Activated T-helper 2 cell treated with anti-CD3 and anti-CD28 coated beads, Interferon-gamma antibody, Interleukin-2, Interleukin-4, amounts not matched to agents 10 μg/mL and 5 μg/mL and 100 μg/mL, durations not matched to agents 14 hours and 24 hours and 36 hours (primary cell): ENCODE measurements at regions not wholly inside any gene's neighbourhood (a gene's known extent, or its start where the extent isn't known, plus 50 kb on each side); places are given as distances from the start of the nearest gene placed in this dataset.
"Not testable (repeated sequence)": the region's sequence is repeated elsewhere in the genome, so short reads cannot be mapped to it uniquely, and the experiment has no call there.

ENCODE experiments used
- DNase-seq: peaks from one replicate; pipeline ENCODE4 v3.0.0; 2021; ENCODE audit warnings: low spot score
- H3K27ac Mint-ChIP-seq: one replicate; pipeline ENCODE4 v1.8.0; 2021; ENCODE audit warnings: mixed read lengths
- H3K27me3 Mint-ChIP-seq: one replicate; pipeline ENCODE4 v1.8.0; 2021; ENCODE audit warnings: low read depth, mixed read lengths
- H3K36me3 Mint-ChIP-seq: one replicate; pipeline ENCODE4 v1.8.0; 2021; ENCODE audit warnings: low read depth, mixed read lengths
- H3K4me1 Mint-ChIP-seq: one replicate; pipeline ENCODE4 v1.8.0; 2021; ENCODE audit warnings: low read depth, mixed read lengths
- H3K4me3 Mint-ChIP-seq: one replicate; pipeline ENCODE4 v1.8.0; 2021; ENCODE audit warnings: low read depth, mild to moderate bottlenecking, moderate library complexity, mixed read lengths
- H3K9me3 Mint-ChIP-seq: one replicate; pipeline ENCODE4 v1.8.0; 2021; ENCODE audit warnings: mixed read lengths
- intact Hi-C: fragments of 100-400 bp; cut with micrococcal nuclease; formaldehyde crosslinking; loops from one replicate; pipeline ENCODE4 v1.15.1; 2023

DNA sequence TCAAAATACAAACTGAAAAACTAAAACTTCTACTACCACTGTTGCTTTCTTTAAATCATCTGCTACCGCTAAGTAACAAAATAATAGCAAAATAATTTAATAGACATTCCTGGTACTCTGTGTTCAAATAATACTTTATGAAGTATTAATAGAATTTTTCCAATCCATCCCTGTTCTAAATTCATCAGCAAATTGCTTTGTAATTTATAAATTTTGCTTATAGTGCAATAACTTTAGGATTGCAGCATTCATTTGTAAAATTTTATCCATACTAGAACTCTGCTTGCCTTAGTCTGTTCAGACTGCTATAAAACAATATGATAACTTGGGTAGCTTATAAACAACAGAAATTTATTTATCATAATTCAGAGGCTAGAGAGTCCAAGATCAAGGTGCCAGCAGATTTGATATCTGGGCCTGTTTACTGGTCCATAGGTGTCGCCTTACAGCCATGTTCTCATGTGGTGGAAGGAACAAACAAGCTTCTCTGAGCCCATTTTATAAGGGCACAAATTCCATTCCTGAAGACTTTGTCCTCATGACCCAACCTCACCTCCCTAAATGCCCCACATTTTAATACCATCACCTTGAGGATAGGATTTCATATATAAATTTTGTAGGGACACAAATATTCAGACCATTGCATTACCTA is 415.1 kb upstream of the MAP2 start:
- intact Hi-C loops, result no loop called here
- Mint-ChIP-seq H3K9me3 (peaks cover 24% of the 10 kb centered on the region), H3K36me3 (no peaks in the 10 kb centered on the region), H3K27ac (no peak overlapping the region), H3K4me1 (no peaks in the 10 kb centered on the region), H3K27me3 (no peaks in the 10 kb centered on the region), H3K4me3 (no peak overlapping the region)
- DNase-seq, result no peak

DNA sequence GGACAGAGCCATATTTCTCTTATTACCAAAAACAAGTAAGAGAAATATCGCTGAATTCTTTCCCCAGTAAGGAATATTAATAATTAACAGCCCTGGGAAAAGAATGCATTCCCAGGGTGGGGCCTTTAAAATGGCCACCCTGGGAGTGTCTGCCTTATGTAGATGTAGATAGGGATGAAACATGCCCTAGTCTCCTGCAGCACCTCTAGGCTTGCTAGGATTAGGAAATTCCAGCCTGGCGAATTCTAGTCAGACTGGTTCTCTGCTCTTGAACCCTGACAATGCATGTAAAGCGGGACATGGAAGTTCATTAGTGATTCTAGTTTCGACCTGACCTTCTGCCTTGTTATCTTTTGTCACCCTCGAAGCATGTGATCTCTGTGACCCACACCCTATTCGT is 405.2 kb upstream of the MAP2 start:
- H3K36me3 Mint-ChIP-seq, H3K9me3 Mint-ChIP-seq: not testable (repeated sequence)

DNA sequence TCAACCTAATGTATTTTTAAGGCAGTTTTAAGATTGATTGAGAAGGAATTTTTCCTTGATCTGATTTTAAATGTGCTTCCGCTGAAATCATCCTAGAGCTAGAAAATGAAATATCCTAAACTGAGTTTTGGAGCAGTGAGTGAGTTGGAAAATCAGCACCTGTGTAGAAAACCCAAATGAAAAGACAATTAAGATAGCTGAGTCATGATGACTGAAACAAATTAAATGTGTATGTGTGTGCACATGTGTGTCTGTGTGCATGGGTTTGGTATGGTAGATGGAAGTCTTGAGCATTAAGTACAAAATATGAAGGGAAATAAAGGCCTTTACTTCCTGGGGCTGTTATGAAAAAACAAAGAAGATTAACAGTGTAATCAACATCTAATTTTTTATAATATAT is 394.6 kb upstream of the MAP2 start:
- intact Hi-C loops, result no loop called here
- DNase-seq, result no peak
- Mint-ChIP-seq H3K27me3 (no peaks in the 10 kb centered on the region), H3K27ac (no peak overlapping the region), H3K36me3 (no peaks in the 10 kb centered on the region), H3K4me1 (no peaks in the 10 kb centered on the region), H3K4me3 (no peak overlapping the region), H3K9me3 (no peaks in the 10 kb centered on the region)

More for the DNA sequence above, 405.2 kb upstream of the MAP2 start:
- H3K4me1 Mint-ChIP-seq, H3K27me3 Mint-ChIP-seq, DNase-seq, H3K4me3 Mint-ChIP-seq, intact Hi-C loops, H3K27ac Mint-ChIP-seq: not testable (repeated sequence)

DNA sequence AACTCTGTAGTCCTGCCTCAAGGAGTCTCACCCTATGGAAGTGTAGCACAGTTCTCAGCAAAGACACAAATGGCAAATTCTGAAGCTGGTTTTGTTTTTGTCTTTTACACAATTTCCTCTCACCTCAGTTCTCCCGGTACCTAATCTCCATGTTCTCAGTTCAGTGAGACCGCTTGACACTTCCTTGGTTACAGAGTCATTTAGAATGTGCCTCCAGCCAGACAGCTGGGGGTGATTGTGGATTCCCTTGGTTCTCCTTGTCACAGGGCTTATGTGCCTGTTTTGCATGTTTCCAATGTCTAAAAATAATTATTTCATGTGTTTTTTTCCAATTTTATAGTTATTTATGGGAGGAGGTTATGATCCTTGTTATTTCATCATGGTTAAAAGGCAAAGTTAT is 379.5 kb upstream of the MAP2 start:
- intact Hi-C loops, result no loop called here
- H3K36me3 Mint-ChIP-seq, result no peaks in the 10 kb centered on the region
- H3K27ac Mint-ChIP-seq, result no peak overlapping the region
- no peaks in the 10 kb centered on the region for H3K27me3 Mint-ChIP-seq
- no peak for DNase-seq
- H3K4me1 Mint-ChIP-seq, result no peaks in the 10 kb centered on the region
- no peak overlapping the region for H3K4me3 Mint-ChIP-seq
- no peaks in the 10 kb centered on the region for H3K9me3 Mint-ChIP-seq

DNA sequence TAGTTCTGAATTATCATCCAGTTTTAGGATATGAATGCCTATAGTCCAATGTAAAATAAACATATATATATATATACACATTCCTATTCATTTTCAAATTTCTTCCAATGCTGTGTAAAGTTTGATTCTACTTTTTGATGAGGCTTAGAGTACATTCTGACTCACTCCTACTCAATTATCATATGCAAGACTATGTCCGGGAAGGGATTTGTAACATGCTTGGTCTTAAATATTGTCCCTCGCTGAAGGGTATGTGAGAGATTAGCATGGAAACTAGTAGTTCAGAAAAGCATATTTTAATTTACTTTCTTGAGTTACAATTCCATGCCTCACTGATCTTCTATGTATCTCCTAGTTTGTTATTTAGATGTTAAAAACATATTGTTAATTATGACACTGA is 377.7 kb upstream of the MAP2 start:
- Mint-ChIP-seq H3K4me1 (no peaks in the 10 kb centered on the region), H3K27me3 (no peaks in the 10 kb centered on the region), H3K36me3 (no peaks in the 10 kb centered on the region), H3K9me3 (no peaks in the 10 kb centered on the region), H3K27ac (no peak overlapping the region), H3K4me3 (no peak overlapping the region)
- intact Hi-C loops, result no loop called here
- DNase-seq, result no peak

DNA sequence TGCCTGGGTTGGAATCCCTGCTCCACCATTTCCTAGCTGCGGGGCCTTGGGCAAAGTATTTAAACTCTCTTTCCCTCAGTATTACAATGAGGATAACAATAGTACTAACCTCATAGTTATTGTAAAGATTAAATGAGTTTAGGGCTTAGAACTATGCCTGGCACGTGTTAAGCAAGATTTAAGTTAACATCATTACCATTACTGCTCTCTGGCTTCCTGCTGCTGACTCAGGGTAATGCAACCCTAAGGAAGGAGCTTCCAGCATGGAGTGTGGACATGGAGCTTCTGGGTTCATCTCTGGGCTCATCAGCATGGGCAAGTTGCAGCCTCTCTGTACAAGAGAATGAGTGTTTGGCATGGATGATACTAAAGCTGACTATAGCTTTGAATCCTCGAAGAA is 374.2 kb upstream of the MAP2 start:
- intact Hi-C loops, result no loop called here
- H3K4me1 Mint-ChIP-seq, result no peaks in the 10 kb centered on the region
- H3K4me3 Mint-ChIP-seq, result no peak overlapping the region
- H3K27me3 Mint-ChIP-seq, result no peaks in the 10 kb centered on the region
- no peaks in the 10 kb centered on the region for H3K9me3 Mint-ChIP-seq
- DNase-seq, result no peak
- no peaks in the 10 kb centered on the region for H3K36me3 Mint-ChIP-seq
- H3K27ac Mint-ChIP-seq, result no peak overlapping the region

DNA sequence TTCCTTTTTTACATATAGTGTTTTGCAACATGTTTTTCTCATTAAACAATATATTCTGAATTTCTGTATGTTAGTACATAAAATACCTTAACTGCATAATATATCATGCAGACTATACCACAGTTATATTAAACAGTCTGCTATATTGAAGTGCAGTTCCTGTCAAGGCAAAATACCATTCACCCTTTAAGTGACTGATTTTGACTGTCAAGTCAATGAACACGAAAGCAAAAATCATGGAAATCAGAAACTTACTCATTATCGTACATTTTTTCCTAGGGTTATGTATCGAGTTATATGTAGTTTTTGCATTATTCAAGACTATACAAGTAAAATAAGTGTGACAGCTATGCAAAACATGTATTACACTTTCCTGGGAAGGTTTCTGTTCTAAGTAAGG is 361.6 kb upstream of the MAP2 start:
- Mint-ChIP-seq H3K27ac (no peak overlapping the region), H3K4me1 (no peaks in the 10 kb centered on the region), H3K27me3 (no peaks in the 10 kb centered on the region), H3K9me3 (peaks cover 5% of the 10 kb centered on the region), H3K36me3 (no peaks in the 10 kb centered on the region), H3K4me3 (no peak overlapping the region)
- no peak for DNase-seq
- intact Hi-C loops, result no loop called here

DNA sequence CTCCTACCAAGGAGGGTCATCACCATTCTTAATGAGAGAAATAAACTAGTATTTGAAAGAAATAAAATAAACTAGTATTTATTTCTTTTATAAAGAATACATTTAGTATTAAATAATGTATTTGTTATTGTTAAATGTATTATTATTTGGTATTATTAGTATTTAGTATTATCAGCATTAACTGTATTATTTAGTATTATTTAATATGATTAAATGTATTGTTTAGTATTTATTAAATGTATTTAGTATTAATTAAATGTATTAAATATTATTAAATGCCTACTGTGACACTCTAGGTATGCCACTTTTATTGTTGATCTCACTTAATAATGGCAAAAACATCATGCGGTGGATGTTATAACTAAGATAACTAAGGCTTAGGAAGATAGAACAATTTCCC is 353.6 kb upstream of the MAP2 start:
- H3K27me3 Mint-ChIP-seq, result no peaks in the 10 kb centered on the region
- no peak for DNase-seq
- H3K9me3 Mint-ChIP-seq, result no peaks in the 10 kb centered on the region
- H3K4me3 Mint-ChIP-seq, result no peak overlapping the region
- intact Hi-C loops, result no loop called here
- H3K27ac Mint-ChIP-seq, result no peak overlapping the region
- H3K36me3 Mint-ChIP-seq, result no peaks in the 10 kb centered on the region
- no peaks in the 10 kb centered on the region for H3K4me1 Mint-ChIP-seq

DNA sequence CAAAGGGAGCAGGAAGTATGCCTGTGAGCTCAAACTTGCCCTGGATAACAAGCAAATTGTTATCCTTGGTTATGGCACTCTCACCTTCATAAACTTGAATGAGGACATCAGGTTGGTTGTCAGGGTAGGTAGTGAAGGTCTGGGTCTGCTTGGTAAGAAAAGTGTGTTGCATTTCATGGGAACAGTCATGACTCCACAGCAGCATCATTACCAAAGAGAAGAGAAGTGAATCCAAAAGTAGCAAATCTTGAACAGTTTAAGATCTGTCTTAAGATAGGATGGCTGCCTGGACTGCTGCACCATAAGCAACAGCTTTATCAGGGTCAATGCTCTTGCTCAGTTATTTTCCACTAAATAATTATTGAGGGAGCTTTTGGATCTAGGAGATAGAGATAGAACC is 350.7 kb upstream of the MAP2 start:
- no peak overlapping the region for H3K4me3 Mint-ChIP-seq
- H3K27ac Mint-ChIP-seq, result no peak overlapping the region
- no peaks in the 10 kb centered on the region for H3K36me3 Mint-ChIP-seq
- no peaks in the 10 kb centered on the region for H3K27me3 Mint-ChIP-seq
- DNase-seq, result no peak
- intact Hi-C loops, result no loop called here
- no peaks in the 10 kb centered on the region for H3K9me3 Mint-ChIP-seq
- no peaks in the 10 kb centered on the region for H3K4me1 Mint-ChIP-seq

DNA sequence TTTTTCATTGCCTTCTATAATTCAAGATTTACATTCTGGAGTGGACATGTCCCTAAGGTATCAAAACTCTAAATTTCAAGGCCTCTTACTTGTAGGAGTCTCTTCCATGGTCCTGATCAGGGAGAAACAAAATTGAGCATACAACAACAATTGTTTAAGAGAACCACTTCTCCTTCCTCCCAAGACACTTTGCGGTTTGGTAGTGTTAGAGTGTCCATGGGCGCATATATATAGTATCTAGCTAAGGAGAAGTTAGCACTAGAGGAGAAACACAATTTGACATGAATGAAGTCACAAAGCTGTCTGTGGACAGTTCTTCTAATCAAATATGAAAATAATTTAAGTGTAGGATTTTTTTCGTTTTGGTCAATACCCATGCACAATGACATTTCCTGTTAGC is 349.1 kb upstream of the MAP2 start:
- no peak overlapping the region for H3K4me3 Mint-ChIP-seq
- H3K27ac Mint-ChIP-seq, result no peak overlapping the region
- no peaks in the 10 kb centered on the region for H3K4me1 Mint-ChIP-seq
- H3K36me3 Mint-ChIP-seq, result no peaks in the 10 kb centered on the region
- DNase-seq, result no peak
- no peaks in the 10 kb centered on the region for H3K9me3 Mint-ChIP-seq
- no peaks in the 10 kb centered on the region for H3K27me3 Mint-ChIP-seq
- intact Hi-C loops, result no loop called here

DNA sequence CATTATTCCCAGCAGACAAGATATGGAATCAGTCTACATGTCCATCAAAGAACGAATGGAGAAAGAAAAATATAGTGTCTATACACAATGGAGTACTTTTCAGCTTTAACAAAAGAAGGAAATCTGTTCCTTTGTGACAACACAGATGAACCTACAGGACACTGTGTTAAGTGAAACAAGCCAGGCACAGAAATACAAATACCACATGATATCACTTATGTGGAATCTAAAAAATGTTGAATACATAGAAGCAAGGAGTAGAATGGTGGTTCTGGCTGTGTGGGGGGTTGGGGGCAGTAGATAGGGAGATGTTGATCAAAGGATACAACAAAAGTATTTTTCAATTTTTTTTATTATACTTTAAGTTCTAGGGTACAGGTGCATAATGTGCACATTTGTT is 347.7 kb upstream of the MAP2 start:
- H3K36me3 Mint-ChIP-seq, result no peaks in the 10 kb centered on the region
- H3K4me3 Mint-ChIP-seq, result no peak overlapping the region
- intact Hi-C loops, result no loop called here
- no peaks in the 10 kb centered on the region for H3K9me3 Mint-ChIP-seq
- H3K4me1 Mint-ChIP-seq, result no peaks in the 10 kb centered on the region
- no peak overlapping the region for H3K27ac Mint-ChIP-seq
- H3K27me3 Mint-ChIP-seq, result no peaks in the 10 kb centered on the region
- no peak for DNase-seq

DNA sequence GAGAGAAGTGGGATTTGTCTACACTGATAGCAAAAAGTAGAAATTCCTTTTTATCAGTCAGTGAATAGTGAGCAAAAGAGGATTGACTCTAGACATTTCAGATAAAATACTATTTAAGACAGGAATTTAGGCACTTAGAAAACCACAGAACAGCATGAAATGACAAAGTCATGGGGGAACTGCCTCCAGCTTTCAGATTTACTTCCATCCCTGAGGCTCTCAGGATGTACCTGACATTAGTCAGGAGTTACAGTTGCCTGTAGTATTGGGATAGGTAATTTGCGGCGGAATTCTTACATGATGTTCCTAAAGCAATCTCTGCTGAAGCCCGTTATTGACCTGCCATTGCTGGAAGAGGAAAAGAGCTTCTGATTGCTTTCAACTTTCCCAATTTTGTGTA is 337.1 kb upstream of the MAP2 start:
- Mint-ChIP-seq H3K4me3 (no peak overlapping the region), H3K36me3 (no peaks in the 10 kb centered on the region), H3K27me3 (no peaks in the 10 kb centered on the region), H3K4me1 (no peaks in the 10 kb centered on the region), H3K27ac (no peak overlapping the region), H3K9me3 (no peaks in the 10 kb centered on the region)
- intact Hi-C loops, result no loop called here
- no peak for DNase-seq

DNA sequence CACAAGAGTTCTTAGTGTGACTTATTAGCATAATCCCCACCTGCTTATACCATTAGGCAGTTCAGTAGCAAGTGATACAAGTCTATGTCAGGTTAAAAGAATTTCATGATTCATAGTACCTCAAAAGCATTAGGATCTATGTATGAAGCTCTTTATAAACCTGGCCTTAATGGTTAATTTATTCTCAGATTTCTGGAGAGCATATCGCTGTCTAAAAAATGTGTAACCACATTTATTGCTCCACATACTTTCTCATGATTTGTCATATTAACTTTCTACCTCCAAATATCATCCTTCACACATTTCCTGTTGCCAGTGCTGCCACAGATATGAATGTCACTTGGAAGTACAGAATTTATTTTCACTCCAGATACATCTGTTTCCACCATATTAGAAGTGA is 332.8 kb upstream of the MAP2 start:
- Mint-ChIP-seq H3K36me3 (no peaks in the 10 kb centered on the region), H3K27me3 (no peaks in the 10 kb centered on the region)

DNA sequence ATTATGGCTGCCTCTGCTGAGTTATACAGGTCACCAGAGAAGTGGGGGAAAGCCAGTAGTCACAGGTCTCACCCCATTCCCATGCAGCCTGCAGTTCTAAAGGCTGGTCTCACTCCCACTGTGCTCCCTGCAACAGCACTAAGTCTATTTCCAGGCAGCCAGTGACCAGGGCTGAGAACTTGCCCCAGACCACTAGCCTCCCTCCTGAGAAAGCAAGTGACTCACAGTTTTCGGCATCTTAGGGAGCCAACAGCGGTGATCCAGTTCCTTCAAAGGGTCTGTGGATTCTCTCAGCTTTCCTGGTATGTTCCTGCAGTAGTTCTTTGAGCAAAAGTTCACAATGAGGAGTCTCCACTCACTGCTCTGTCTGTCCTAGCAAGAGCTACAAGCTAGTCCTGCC is 329.6 kb upstream of the MAP2 start:
- Mint-ChIP-seq H3K27ac (no peak overlapping the region), H3K4me3 (no peak overlapping the region), H3K27me3 (no peaks in the 10 kb centered on the region), H3K4me1 (no peaks in the 10 kb centered on the region), H3K9me3 (no peaks in the 10 kb centered on the region), H3K36me3 (no peaks in the 10 kb centered on the region)
- intact Hi-C loops, result no loop called here
- no peak for DNase-seq

More for the DNA sequence above, 332.8 kb upstream of the MAP2 start:
- intact Hi-C loops, result no loop called here
- no peak overlapping the region for H3K4me3 Mint-ChIP-seq
- H3K4me1 Mint-ChIP-seq, result no peaks in the 10 kb centered on the region
- H3K9me3 Mint-ChIP-seq, result no peaks in the 10 kb centered on the region
- no peak overlapping the region for H3K27ac Mint-ChIP-seq
- no peak for DNase-seq
